ENCODE measurements at regions not wholly inside any gene's neighbourhood (a gene's known extent, or its start where the extent isn't known, plus 50 kb on each side); places are given as distances from the start of the nearest gene placed in this dataset.
A peak's percentile ranks its signal among the peaks of the same experiment; 100 is the strongest.
"Not testable (repeated sequence)": the region's sequence is repeated elsewhere in the genome, so short reads cannot be mapped to it uniquely, and the experiment has no call there.

DNA sequence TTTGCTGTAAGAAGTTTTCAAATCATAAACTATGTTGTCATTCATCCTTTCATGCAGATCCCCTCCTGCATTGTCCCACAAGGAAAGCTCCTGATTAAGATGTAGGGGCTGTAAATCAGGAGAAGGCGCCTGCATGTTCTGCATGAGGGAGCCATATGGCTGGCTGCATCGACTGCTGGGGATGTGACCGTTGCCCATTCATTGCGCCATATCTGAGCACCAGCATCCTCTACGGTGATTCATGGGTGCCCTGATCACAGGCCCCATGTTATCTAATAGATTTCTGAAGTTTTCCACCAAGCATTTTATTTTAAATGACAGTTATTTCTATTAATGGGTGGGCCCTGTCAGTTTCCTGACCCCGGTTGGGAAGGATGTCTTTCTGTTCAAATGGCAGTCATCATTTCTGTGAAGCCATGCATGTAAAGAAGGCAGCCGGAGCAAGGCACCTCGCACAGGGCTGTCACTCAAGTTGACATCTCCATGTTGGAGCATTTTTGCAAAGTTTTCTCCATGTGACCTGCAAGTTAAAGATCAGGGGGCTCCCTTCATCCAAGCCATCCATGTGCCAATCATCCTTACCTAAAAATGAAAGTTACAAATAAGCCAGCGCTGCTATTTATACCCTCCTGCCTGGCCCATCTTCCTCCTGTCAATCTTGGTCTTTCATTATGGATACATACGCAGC lies 128.8 kb downstream of the TEX36 start:
- DNase-seq (ENCODE audit: low spot score): no peak

GRCh38 chr10:125553091-125553490 lies 129.9 kb downstream of the TEX36 start:
- no peak for DNase-seq (ENCODE audit: low spot score)

DNA sequence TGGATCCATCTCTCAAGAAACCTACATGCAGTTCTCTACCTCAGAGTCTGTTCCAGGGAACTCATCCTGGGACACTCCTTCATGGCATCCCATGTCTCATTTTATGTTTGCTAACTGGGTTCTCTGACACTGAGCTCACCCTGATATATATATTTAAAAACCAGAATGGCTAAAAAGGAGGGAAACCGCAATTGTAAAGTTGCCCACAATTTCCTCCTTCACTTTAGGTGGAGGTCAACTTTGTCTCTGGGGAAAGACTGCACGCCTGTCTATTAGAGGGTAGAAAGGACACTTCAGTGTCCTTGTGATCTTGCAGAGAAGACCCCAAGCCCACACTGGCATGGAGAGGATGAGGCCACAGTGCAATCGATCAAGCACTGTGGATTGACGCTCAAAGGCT lies 131.7 kb downstream of the TEX36 start:
- no peak for DNase-seq (ENCODE audit: low spot score)

DNA sequence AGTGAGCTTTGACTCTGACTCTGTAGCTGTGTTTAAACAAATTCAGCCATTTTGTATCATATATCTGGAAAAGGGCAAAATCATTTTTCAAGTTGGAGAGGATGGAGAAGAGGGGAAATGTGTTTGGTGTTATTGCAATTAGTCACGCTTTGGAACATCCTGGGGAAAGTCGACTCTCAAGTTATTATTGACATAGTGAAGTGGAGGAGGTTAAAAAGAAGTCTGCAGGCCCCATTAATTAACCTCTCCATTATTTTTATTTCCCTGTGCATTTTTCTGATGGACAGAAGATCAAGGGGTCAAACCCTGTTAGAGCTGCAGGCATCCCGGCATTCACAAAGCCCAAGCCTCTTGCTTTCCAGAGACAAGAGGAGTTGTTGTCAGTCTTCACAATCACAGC lies 132.6 kb downstream of the TEX36 start:
- no peak for DNase-seq (ENCODE audit: low spot score)

- DNase-seq (ENCODE audit: low spot score): no peak
These were observed 133.3 kb downstream of the TEX36 start for GRCh38 chr10:125549653-125550052.

- no peak for DNase-seq (ENCODE audit: low spot score)
These were observed 134.1 kb downstream of the TEX36 start for GRCh38 chr10:125548878-125549277.

- no peak for DNase-seq (ENCODE audit: low spot score)
These were observed 134.6 kb downstream of the TEX36 start for GRCh38 chr10:125548356-125548755.

DNA sequence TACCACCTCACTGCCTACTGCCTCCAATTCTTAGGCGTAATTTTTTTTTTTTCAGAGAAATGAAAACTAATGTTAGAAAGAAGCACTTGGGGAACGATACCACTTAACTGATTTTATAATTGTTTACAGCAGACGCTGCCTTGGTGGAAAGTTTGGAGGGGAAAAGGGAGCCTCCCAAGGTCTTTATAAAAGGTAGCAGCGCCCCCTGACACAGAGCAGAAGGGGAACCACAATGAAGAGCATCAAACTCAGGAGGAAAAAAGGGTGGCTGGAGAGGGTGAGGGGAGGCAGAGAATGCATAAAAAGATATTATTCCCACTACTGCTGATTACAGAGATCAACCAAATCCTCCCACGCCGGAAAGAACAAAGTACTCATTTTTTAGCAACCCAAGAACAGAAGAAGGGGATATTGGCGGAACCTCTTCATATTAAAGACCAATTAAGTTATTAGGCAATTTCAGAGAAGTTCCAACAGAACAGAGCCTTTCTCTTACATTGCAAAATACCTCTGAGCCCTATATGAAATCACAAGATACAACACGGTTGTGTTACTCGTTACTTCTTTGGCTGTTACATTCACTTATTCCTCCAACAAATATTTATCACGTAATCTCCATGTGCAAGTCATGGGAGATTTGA lies 135.8 kb downstream of the TEX36 start:
- DNase-seq (ENCODE audit: low spot score): no peak

GRCh38 chr10:125543796-125544195 lies 139.2 kb downstream of the TEX36 start:
- DNase-seq (ENCODE audit: low spot score): no peak

DNA sequence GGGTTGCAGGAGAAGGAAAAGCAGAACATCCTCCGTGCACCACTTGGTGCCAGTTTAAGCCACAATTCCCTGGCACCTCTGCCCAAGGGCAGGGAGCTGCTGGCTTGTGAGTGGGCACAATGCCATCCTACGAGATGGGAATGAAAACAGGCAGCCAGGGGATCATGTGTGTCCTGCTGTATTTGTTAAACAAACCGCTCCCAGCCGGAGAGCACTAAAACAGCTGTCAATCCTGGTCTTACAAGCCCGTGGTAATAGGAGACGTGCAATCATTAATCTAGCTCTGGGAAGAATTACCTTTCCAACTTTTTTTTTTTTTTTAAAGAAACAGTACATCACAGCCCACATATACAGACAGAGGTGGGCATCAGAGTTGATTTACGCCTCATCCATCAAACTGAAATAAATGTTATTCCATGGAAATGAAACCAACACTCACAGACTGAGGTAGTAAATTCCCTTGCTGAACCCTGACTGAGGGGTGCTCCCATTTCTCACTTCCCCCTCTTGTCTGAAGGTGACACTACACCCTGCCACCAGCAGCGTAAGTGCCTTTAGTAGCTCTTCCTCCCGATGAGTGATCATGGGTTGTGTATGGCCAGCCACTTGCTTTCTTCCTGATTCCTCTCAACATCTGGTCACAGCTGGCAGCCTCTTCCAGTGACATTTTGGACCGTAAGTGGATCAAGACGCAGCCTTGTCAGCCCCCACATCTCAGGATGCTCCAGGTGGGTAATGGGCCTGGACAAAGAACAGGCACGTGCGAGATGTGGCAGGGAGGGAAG lies 143.8 kb downstream of the TEX36 start:
- peak; percentile 56 for DNase-seq (ENCODE audit: low spot score)

GRCh38 chr10:125536236-125536635 lies 146.7 kb downstream of the TEX36 start:
- DNase-seq (ENCODE audit: low spot score): no peak

- no peak for DNase-seq (ENCODE audit: low spot score)
These were observed 147.4 kb downstream of the TEX36 start for GRCh38 chr10:125535559-125535958.

DNA sequence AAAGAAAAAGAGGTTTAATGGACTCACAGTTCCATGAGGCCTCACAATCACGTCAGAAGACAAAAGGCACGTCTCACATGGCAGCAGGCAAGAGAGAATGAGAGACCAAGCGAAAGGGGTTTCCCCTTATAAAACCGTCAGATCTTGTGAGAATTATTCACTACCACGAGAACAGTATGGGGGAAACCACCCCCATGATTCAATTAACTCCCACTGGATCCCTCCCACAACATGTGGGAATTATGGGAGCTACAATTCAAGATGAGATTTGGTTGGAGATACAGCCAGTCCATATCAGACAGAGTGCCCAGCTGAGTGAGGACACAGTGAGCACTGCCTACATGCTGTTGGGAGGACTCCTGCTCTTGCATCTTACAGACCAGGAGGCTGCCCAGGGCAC lies 148.4 kb downstream of the TEX36 start:
- no peak for DNase-seq (ENCODE audit: low spot score)

DNA sequence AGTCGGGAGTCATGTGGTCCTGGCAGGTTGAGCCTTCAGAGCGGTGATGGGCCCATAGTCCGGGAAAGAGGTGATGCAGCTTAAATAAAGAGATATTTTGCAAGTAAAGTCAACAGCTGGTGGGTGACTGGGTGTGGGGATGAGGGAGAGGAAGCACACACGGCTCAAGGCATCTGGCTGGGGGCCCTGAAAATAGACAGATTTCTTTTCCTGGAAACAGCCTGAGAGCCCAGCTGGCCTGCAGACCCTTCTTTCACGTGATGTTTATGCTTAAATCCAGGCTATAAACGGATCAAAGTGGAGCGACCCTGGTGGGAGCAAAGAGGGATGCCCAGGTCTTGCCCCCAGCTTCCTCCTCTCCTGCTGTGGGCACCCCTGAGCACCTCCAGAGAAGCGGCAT lies 149.1 kb downstream of the TEX36 start:
- no peak for DNase-seq (ENCODE audit: low spot score)

GRCh38 chr10:125531465-125531864 lies 151.5 kb downstream of the TEX36 start:
- no peak for DNase-seq (ENCODE audit: low spot score)

- DNase-seq (ENCODE audit: low spot score): no peak
These were observed 159.6 kb downstream of the TEX36 start for GRCh38 chr10:125523347-125523746.

- no peak for DNase-seq (ENCODE audit: low spot score)
These were observed 161.0 kb downstream of the TEX36 start for GRCh38 chr10:125521721-125522680.

GRCh38 chr10:125520968-125521367 lies 162.0 kb downstream of the TEX36 start:
- DNase-seq (ENCODE audit: low spot score): no peak

GRCh38 chr10:125518397-125518796 lies 164.6 kb downstream of the TEX36 start:
- not testable (repeated sequence) for DNase-seq (ENCODE audit: low spot score)

- DNase-seq (ENCODE audit: low spot score): no peak
These were observed 167.4 kb downstream of the TEX36 start for GRCh38 chr10:125515571-125515970.

All from mucosa of gallbladder (tissue), 1 donor.